ENCODE measurements at regions not wholly inside any gene's neighbourhood (a gene's known extent, or its start where the extent isn't known, plus 50 kb on each side); places are given as distances from the start of the nearest gene placed in this dataset.

GRCh38 chr22:49415151-49415951 is 412.3 kb downstream of the BRD1 start:
- peak; percentile 88 for DNase-seq
- H3K4me1 ChIP-seq (ENCODE audit: low read length): peaks cover 58% of the 10 kb centered on the region
- H3K27me3 ChIP-seq (ENCODE audit: low read length): no peaks in the 10 kb centered on the region
- no peaks in the 10 kb centered on the region for H3K9me2 ChIP-seq (replicated peaks; ENCODE audit: insufficient read depth, low read length)
- peak overlapping the region; percentile 44; the same call in 1 of the 2 replicates for H3K4me3 ChIP-seq (ENCODE audit: low read length)
- H2AFZ ChIP-seq (ENCODE audit: low read length): no peak overlapping the region
- no peaks in the 10 kb centered on the region for H3K36me3 ChIP-seq (ENCODE audit: insufficient read depth, low read length)
- no peaks in the 10 kb centered on the region for H4K20me1 ChIP-seq (ENCODE audit: insufficient read depth, low read depth, low read length)
- H3K9me3 ChIP-seq (ENCODE audit: low read length): no peaks in the 10 kb centered on the region
- H3K9ac ChIP-seq (ENCODE audit: low read length): peak overlapping the region; percentile 46
- H3K79me2 ChIP-seq (ENCODE audit: low read length): no peaks in the 10 kb centered on the region
- H3K27ac ChIP-seq (ENCODE audit: low read length): peak overlapping the region; percentile 95
- H3K4me2 ChIP-seq (ENCODE audit: low read depth, low read length, poor library complexity, severe bottlenecking): peak overlapping the region; percentile 64

- Histone ChIP-seq H2AFZ (ENCODE audit: low read length) (no peak overlapping the region), H3K9ac (ENCODE audit: low read length) (peak overlapping the region; percentile 46), H3K9me2 (replicated peaks; ENCODE audit: insufficient read depth, low read length) (no peaks in the 10 kb centered on the region), H3K36me3 (ENCODE audit: insufficient read depth, low read length) (no peaks in the 10 kb centered on the region), H3K27ac (ENCODE audit: low read length) (peak overlapping the region; percentile 95), H3K9me3 (ENCODE audit: low read length) (no peaks in the 10 kb centered on the region), H3K4me2 (ENCODE audit: low read depth, low read length, poor library complexity, severe bottlenecking) (peak overlapping the region; percentile 15), H3K27me3 (ENCODE audit: low read length) (no peaks in the 10 kb centered on the region), H4K20me1 (ENCODE audit: insufficient read depth, low read depth, low read length) (no peaks in the 10 kb centered on the region), H3K79me2 (ENCODE audit: low read length) (no peaks in the 10 kb centered on the region), H3K4me1 (ENCODE audit: low read length) (peaks cover 66% of the 10 kb centered on the region), H3K4me3 (ENCODE audit: low read length) (no peak overlapping the region)
- no peak for DNase-seq
Measured at GRCh38 chr22:49413551-49413950, 414.1 kb downstream of the BRD1 start.

- H3K27me3 ChIP-seq (ENCODE audit: low read length): no peaks in the 10 kb centered on the region
- H4K20me1 ChIP-seq (ENCODE audit: insufficient read depth, low read depth, low read length): no peaks in the 10 kb centered on the region
- H3K4me1 ChIP-seq (ENCODE audit: low read length): peaks cover 70% of the 10 kb centered on the region
- H2AFZ ChIP-seq (ENCODE audit: low read length): no peak overlapping the region
- DNase-seq: no peak
- H3K27ac ChIP-seq (ENCODE audit: low read length): peak overlapping the region; percentile 95
- no peaks in the 10 kb centered on the region for H3K36me3 ChIP-seq (ENCODE audit: insufficient read depth, low read length)
- H3K9me2 ChIP-seq (replicated peaks; ENCODE audit: insufficient read depth, low read length): no peaks in the 10 kb centered on the region
- peak overlapping the region; percentile 15 for H3K4me2 ChIP-seq (ENCODE audit: low read depth, low read length, poor library complexity, severe bottlenecking)
- H3K9ac ChIP-seq (ENCODE audit: low read length): peak overlapping the region; percentile 46
- no peak overlapping the region for H3K4me3 ChIP-seq (ENCODE audit: low read length)
- no peaks in the 10 kb centered on the region for H3K9me3 ChIP-seq (ENCODE audit: low read length)
- no peaks in the 10 kb centered on the region for H3K79me2 ChIP-seq (ENCODE audit: low read length)
Measured at GRCh38 chr22:49413146-49413545, 414.5 kb downstream of the BRD1 start.

GRCh38 chr22:49412236-49412635 is 415.4 kb downstream of the BRD1 start:
- Histone ChIP-seq H3K79me2 (ENCODE audit: low read length) (no peaks in the 10 kb centered on the region), H3K9ac (ENCODE audit: low read length) (no peak overlapping the region), H3K27ac (ENCODE audit: low read length) (peak overlapping the region; percentile 95), H3K9me2 (replicated peaks; ENCODE audit: insufficient read depth, low read length) (no peaks in the 10 kb centered on the region), H2AFZ (ENCODE audit: low read length) (no peak overlapping the region), H3K27me3 (ENCODE audit: low read length) (no peaks in the 10 kb centered on the region), H3K36me3 (ENCODE audit: insufficient read depth, low read length) (no peaks in the 10 kb centered on the region), H3K4me1 (ENCODE audit: low read length) (peaks cover 78% of the 10 kb centered on the region), H4K20me1 (ENCODE audit: insufficient read depth, low read depth, low read length) (no peaks in the 10 kb centered on the region), H3K9me3 (ENCODE audit: low read length) (no peaks in the 10 kb centered on the region), H3K4me2 (ENCODE audit: low read depth, low read length, poor library complexity, severe bottlenecking) (no peak overlapping the region), H3K4me3 (ENCODE audit: low read length) (no peak overlapping the region)
- DNase-seq: no peak

GRCh38 chr22:49411236-49411635 is 416.4 kb downstream of the BRD1 start:
- H3K9me3 ChIP-seq (ENCODE audit: low read length): no peaks in the 10 kb centered on the region
- H3K27me3 ChIP-seq (ENCODE audit: low read length): no peaks in the 10 kb centered on the region
- H2AFZ ChIP-seq (ENCODE audit: low read length): no peak overlapping the region
- H3K79me2 ChIP-seq (ENCODE audit: low read length): no peaks in the 10 kb centered on the region
- no peaks in the 10 kb centered on the region for H3K9me2 ChIP-seq (replicated peaks; ENCODE audit: insufficient read depth, low read length)
- no peak overlapping the region for H3K9ac ChIP-seq (ENCODE audit: low read length)
- no peaks in the 10 kb centered on the region for H4K20me1 ChIP-seq (ENCODE audit: insufficient read depth, low read depth, low read length)
- no peak for DNase-seq
- no peak overlapping the region for H3K27ac ChIP-seq (ENCODE audit: low read length)
- no peak overlapping the region for H3K4me3 ChIP-seq (ENCODE audit: low read length)
- H3K4me2 ChIP-seq (ENCODE audit: low read depth, low read length, poor library complexity, severe bottlenecking): no peak overlapping the region
- H3K36me3 ChIP-seq (ENCODE audit: insufficient read depth, low read length): no peaks in the 10 kb centered on the region
- peaks cover 79% of the 10 kb centered on the region for H3K4me1 ChIP-seq (ENCODE audit: low read length)

GRCh38 chr22:49408102-49408836 is 419.4 kb downstream of the BRD1 start:
- Histone ChIP-seq H3K9me2 (replicated peaks; ENCODE audit: insufficient read depth, low read length) (no peaks in the 10 kb centered on the region), H3K4me2 (ENCODE audit: low read depth, low read length, poor library complexity, severe bottlenecking) (no peak overlapping the region), H3K27me3 (ENCODE audit: low read length) (no peaks in the 10 kb centered on the region), H3K36me3 (ENCODE audit: insufficient read depth, low read length) (no peaks in the 10 kb centered on the region), H3K79me2 (ENCODE audit: low read length) (no peaks in the 10 kb centered on the region), H3K27ac (ENCODE audit: low read length) (no peak overlapping the region), H3K4me3 (ENCODE audit: low read length) (no peak overlapping the region), H4K20me1 (ENCODE audit: insufficient read depth, low read depth, low read length) (no peaks in the 10 kb centered on the region), H2AFZ (ENCODE audit: low read length) (no peak overlapping the region), H3K9me3 (ENCODE audit: low read length) (no peaks in the 10 kb centered on the region), H3K4me1 (ENCODE audit: low read length) (peaks cover 70% of the 10 kb centered on the region), H3K9ac (ENCODE audit: low read length) (no peak overlapping the region; the same call in 1 of the 2 replicates)
- no peak for DNase-seq

GRCh38 chr22:49406879-49407587 is 420.6 kb downstream of the BRD1 start:
- Histone ChIP-seq H3K9ac (ENCODE audit: low read length) (0 out of 2 replicates have a peak overlapping the region, but pooled peaks have one; percentile 12), H3K27ac (ENCODE audit: low read length) (no peak overlapping the region), H3K36me3 (ENCODE audit: insufficient read depth, low read length) (no peaks in the 10 kb centered on the region), H3K4me1 (ENCODE audit: low read length) (peaks cover 58% of the 10 kb centered on the region), H2AFZ (ENCODE audit: low read length) (no peak overlapping the region), H3K4me2 (ENCODE audit: low read depth, low read length, poor library complexity, severe bottlenecking) (no peak overlapping the region), H3K9me2 (replicated peaks; ENCODE audit: insufficient read depth, low read length) (no peaks in the 10 kb centered on the region), H3K4me3 (ENCODE audit: low read length) (no peak overlapping the region), H3K27me3 (ENCODE audit: low read length) (no peaks in the 10 kb centered on the region), H3K9me3 (ENCODE audit: low read length) (no peaks in the 10 kb centered on the region), H4K20me1 (ENCODE audit: insufficient read depth, low read depth, low read length) (no peaks in the 10 kb centered on the region), H3K79me2 (ENCODE audit: low read length) (no peaks in the 10 kb centered on the region)
- DNase-seq: no peak

Data from Karpas-422 (cell line).